HepG2 (cell line): ENCODE measurements at regions not wholly inside any gene's neighbourhood (a gene's known extent, or its start where the extent isn't known, plus 50 kb on each side); places are given as distances from the start of the nearest gene placed in this dataset.

Experiments
- ATAC-seq: fragments of 200-7000 bp; cut with Tn5 transposase; 3 replicates; pipeline ENCODE4 v1.9.1; 2020; ENCODE audit warnings: mild to moderate bottlenecking, moderate library complexity
- BruUV-seq: library from RNA; stranded (reverse); fragments of 400-500 nt; replicated peaks from 2 replicates; lab custom pipeline; 2021; lab: Mats Ljungman, UMichigan
- CTCF ChIA-PET: fragments of 300-600 bp; formaldehyde crosslinking; extraction: SDS; loops from one replicate; lab custom pipeline; 2021; ENCODE audit warnings: low total read pairs, inconsistent platforms, low intra/inter-chr PET ratio; lab: Yijun Ruan, JAX
- POLR2A ChIA-PET: fragments of 350-600 bp; sonication (Branson Sonifier 250); formaldehyde crosslinking; loops from one replicate; lab custom pipeline; 2020; ENCODE audit warnings: antibody characterized with exemption, inconsistent platforms; lab: Yijun Ruan, JAX
- DNase-seq: peaks from one replicate; pipeline ENCODE4 v3.0.0-alpha.2; 2015; ENCODE audit warnings: low spot score
- FAIRE-seq: peaks from 3 replicates; lab custom pipeline; 2011; peaks lifted over from hg19 to GRCh38; lab: Jason Lieb, UNC
- H2AFZ ChIP-seq: one replicate; pipeline ENCODE4 v1.6.1; 2011; ENCODE audit warnings: low read length, inconsistent platforms
- H3K27ac ChIP-seq: fragments of 300-600 bp; 3 replicates; pipeline ENCODE4 v1.8.0; 2011; ENCODE audit warnings: mixed run types, mild to moderate bottlenecking, mixed read lengths, low read length, inconsistent platforms; ENCODE audit not compliant: insufficient read depth; ENCODE audit errors: extremely low read length
- H3K27me3 ChIP-seq, 2 experiments: fragments of 200-600 bp in 1 of 2; 2 replicates in 1 of 2; 3 replicates in 1 of 2; pipeline versions ENCODE4 v1.6.0 to v1.8.0; 2011; ENCODE audit warnings: low read length in 2 of 2, mild to moderate bottlenecking in 2 of 2, moderate library complexity in 2 of 2, inconsistent platforms in 1 of 2; ENCODE audit not compliant: insufficient read depth in 2 of 2, control insufficient read depth in 1 of 2
- H3K36me3 ChIP-seq, 2 experiments: fragments of 200-600 bp in 1 of 2; replicated peaks in 1 of 2; 2 replicates in 1 of 2; 3 replicates in 1 of 2; pipeline versions ENCODE4 v1.5.1 to v1.8.0; 2011; ENCODE audit warnings: low read length in 2 of 2, inconsistent platforms in 1 of 2; ENCODE audit not compliant: insufficient read depth in 2 of 2, control insufficient read depth in 1 of 2
- H3K4me1 ChIP-seq: 2 replicates; pipeline ENCODE4 v1.5.1; 2012; ENCODE audit warnings: low read length, inconsistent platforms; ENCODE audit not compliant: insufficient read depth
- H3K4me2 ChIP-seq: 2 replicates; pipeline ENCODE4 v1.6.0; 2011; ENCODE audit warnings: low read depth, low read length, inconsistent platforms
- H3K4me3 ChIP-seq, 3 experiments: fragments of 200-600 bp in 1 of 3; sonication (generic), shearing (Covaris generic) in 1 of 3; replicated peaks in 1 of 3; 2 replicates each; pipeline ENCODE4 v1.5.1; 2011 to 2016; ENCODE audit warnings: low read length in 3 of 3, inconsistent platforms in 2 of 3, low read depth in 2 of 3, mild to moderate bottlenecking in 2 of 3, control low read depth in 1 of 3, mixed read lengths in 1 of 3; ENCODE audit not compliant: insufficient read depth in 1 of 3
- H3K79me2 ChIP-seq: one replicate; pipeline ENCODE4 v1.6.1; 2011; ENCODE audit warnings: low read length, inconsistent platforms; ENCODE audit not compliant: insufficient read depth
- H3K9ac ChIP-seq: 2 replicates; pipeline ENCODE4 v1.6.0; 2011; ENCODE audit warnings: mild to moderate bottlenecking, low read depth, low read length, inconsistent platforms; ENCODE audit not compliant: insufficient read depth
- H3K9me3 ChIP-seq: 2 replicates; pipeline ENCODE4 v1.5.1; 2012; ENCODE audit warnings: mild to moderate bottlenecking, low read length
- H4K20me1 ChIP-seq: 2 replicates; pipeline ENCODE4 v1.6.0; 2011; ENCODE audit warnings: inconsistent platforms, mild to moderate bottlenecking, low read length, moderate library complexity; ENCODE audit not compliant: insufficient read depth
- AHR ChIP-seq: IDR thresholded peaks from 2 replicates; pipeline ENCODE4 v1.6.1; 2018; ENCODE audit warnings: missing genetic modification reagents, missing compliant biosample characterization
- CENPX ChIP-seq: sonication (generic); formaldehyde crosslinking; IDR thresholded peaks from 2 replicates; pipeline ENCODE4 v1.9.0; 2021; ENCODE audit warnings: mild to moderate bottlenecking, missing genetic modification reagents, moderate library complexity
- ESRRA ChIP-seq: sonication (generic); formaldehyde crosslinking; IDR thresholded peaks from 2 replicates; pipeline ENCODE4 v1.5.1; 2020; ENCODE audit warnings: mild to moderate bottlenecking, low read depth, missing genetic modification reagents
- HMG20B ChIP-seq: conservative IDR thresholded peaks from 2 replicates; pipeline ENCODE4 v1.6.1; 2016; ENCODE audit warnings: missing genetic modification reagents, missing compliant biosample characterization
- HOXD1 ChIP-seq: sonication (generic); formaldehyde crosslinking; IDR thresholded peaks from 2 replicates; pipeline ENCODE4 v1.5.0; 2020; ENCODE audit warnings: missing genetic modification reagents
- MIXL1 ChIP-seq: IDR thresholded peaks from 2 replicates; pipeline ENCODE4 v1.6.1; 2016
- MNT ChIP-seq: fragments of 450-650 bp; IDR thresholded peaks from 2 replicates; pipeline ENCODE4 v1.6.1; 2016
- MXD1 ChIP-seq: sonication (generic); formaldehyde crosslinking; IDR thresholded peaks from 2 replicates; pipeline ENCODE4 v1.4.0; 2020; ENCODE audit warnings: mild to moderate bottlenecking, missing genetic modification reagents
- NBN ChIP-seq: fragments of 450-650 bp; conservative IDR thresholded peaks from 2 replicates; pipeline ENCODE4 v1.6.1; 2017
- NR2F2 ChIP-seq: IDR thresholded peaks from 2 replicates; pipeline ENCODE4 v1.6.1; 2012; ENCODE audit warnings: low read depth, inconsistent platforms, borderline replicate concordance
- RFX1 ChIP-seq: fragments of 450-650 bp; IDR thresholded peaks from 2 replicates; pipeline ENCODE4 v1.6.1; 2017
- SNAPC5 ChIP-seq: sonication (generic); formaldehyde crosslinking; IDR thresholded peaks from 2 replicates; pipeline ENCODE4 v1.8.1; 2023; ENCODE audit warnings: mild to moderate bottlenecking, missing genetic modification reagents, borderline replicate concordance
- SUZ12 ChIP-seq: fragments of 150-350 bp; IDR thresholded peaks from 2 replicates; pipeline ENCODE4 v1.6.1; 2014; ENCODE audit warnings: low read depth, low read length
- TOPORS ChIP-seq: sonication (generic); formaldehyde crosslinking; IDR thresholded peaks from 2 replicates; pipeline ENCODE4 v1.8.0; 2023; ENCODE audit warnings: mild to moderate bottlenecking, missing genetic modification reagents
- ZNF143 ChIP-seq: sonication (generic); formaldehyde crosslinking; IDR thresholded peaks from 2 replicates; pipeline ENCODE4 v1.4.0; 2020; ENCODE audit warnings: missing genetic modification reagents
- ZNF275 ChIP-seq: sonication (generic); formaldehyde crosslinking; IDR thresholded peaks from 2 replicates; pipeline ENCODE4 v1.8.0; 2022; ENCODE audit warnings: missing genetic modification reagents, mild to moderate bottlenecking, inconsistent platforms, borderline replicate concordance
- ZNF318 ChIP-seq: sonication (generic); formaldehyde crosslinking; IDR thresholded peaks from 2 replicates; pipeline ENCODE4 v1.4.0; 2020; ENCODE audit warnings: mild to moderate bottlenecking, missing genetic modification reagents
- WGBS: methylation state at CpG from one replicate; pipeline ENCODE4 v1.1.6; 2017; ENCODE audit warnings: low lambda C conversion rate; 5-methylcytosine and 5-hydroxymethylcytosine counted together
- in situ Hi-C: cut with HindIII; loops from 2 replicates; pipeline ENCODE4 v1.10.0; 2017; ENCODE audit warnings: low pct_unique_long_range_greater_than_20kb; ENCODE audit not compliant: extremely low pct_ligation_motif_present
- intact Hi-C: fragments of 100-400 bp; cut with micrococcal nuclease; formaldehyde crosslinking; loops from one replicate; pipeline ENCODE4 v1.10.0; 2022; ENCODE audit not compliant: unreplicated experiment

- Histone ChIP-seq H3K9ac (no peak overlapping the region), H3K36me3 (no peaks in the 10 kb centered on the region), H3K4me1 (no peaks in the 10 kb centered on the region), H3K27me3 (no peaks in the 10 kb centered on the region), H3K4me3 (no peak overlapping the region), H3K4me2 (no peak overlapping the region), H4K20me1 (no peaks in the 10 kb centered on the region), H2AFZ (no peak overlapping the region), H3K79me2 (no peaks in the 10 kb centered on the region), H3K9me3 (no peaks in the 10 kb centered on the region), H3K27ac (no peak overlapping the region)
- POLR2A ChIA-PET: no interaction called here
- DNase-seq: no peak
- intact Hi-C loops (no loop called here), in situ Hi-C loops (no loop called here)
- ATAC-seq: no peak
- BruUV-seq: no TSS peak
- WGBS: 1% methylated on average over 2 of the region's 2 CpGs
- no peak for FAIRE-seq
- CTCF ChIA-PET: no interaction called here
- TF ChIP-seq MNT (no peak), SNAPC5 (CRISPR knock-in tag) (no peak), MIXL1 (no peak), MXD1 (no peak), RFX1 (no peak), HMG20B (no peak), ZNF275 (CRISPR knock-in tag) (no peak), CENPX (CRISPR knock-in tag) (no peak), HOXD1 (CRISPR knock-in tag) (no peak), ZNF143 (CRISPR knock-in tag) (no peak), NR2F2 (no peak), ZNF318 (no peak), ESRRA (CRISPR knock-in tag) (no peak), TOPORS (CRISPR knock-in tag) (no peak), NBN (no peak), AHR (CRISPR knock-in tag) (no peak), SUZ12 (no peak)
Measured at GRCh38 chr5:87775228-87775627, 362.5 kb upstream of the CCNH start.
